ENCODE measurements at regions not wholly inside any gene's neighbourhood (a gene's known extent, or its start where the extent isn't known, plus 50 kb on each side); places are given as distances from the start of the nearest gene placed in this dataset.

GRCh38 chr9:79912318-79913070, 340.7 kb downstream of the TLE4 start:
- FAIRE-seq (no peak), DNase-seq (no peak)
- H3K27me3 ChIP-seq (ENCODE audit: control insufficient read depth in 3 of 3, insufficient read depth in 3 of 3, low read length in 3 of 3): no peaks in the 10 kb centered on the region
- no peak overlapping the region for H3K27ac ChIP-seq (ENCODE audit: low read depth in 1 of 3, low read length in 2 of 3)
- WGBS, 3 donors: 28 to 55% (median 31%) methylated on average over 2 of the region's 2 CpGs
- H3K36me3 ChIP-seq (ENCODE audit: control insufficient read depth in 3 of 3, insufficient read depth in 2 of 3, low read depth in 1 of 3, low read length in 3 of 3): no peaks in the 10 kb centered on the region
- no peaks in the 10 kb centered on the region for H3K4me1 ChIP-seq (ENCODE audit: control insufficient read depth in 3 of 3, insufficient read depth in 2 of 3, low read depth in 1 of 3, low read length in 2 of 3)
- H3K4me3 ChIP-seq (ENCODE audit: low read depth in 1 of 3, low read length in 3 of 3): no peak overlapping the region
- no peaks in the 10 kb centered on the region for H3K9me3 ChIP-seq (ENCODE audit: control insufficient read depth in 2 of 2, insufficient read depth in 1 of 2, low read depth in 1 of 2, low read length in 1 of 2)

GRCh38 chr9:79911724-79912123, 340.0 kb downstream of the TLE4 start:
- Histone ChIP-seq H3K4me3 (ENCODE audit: low read depth in 1 of 3, low read length in 3 of 3) (no peak overlapping the region), H3K27me3 (ENCODE audit: control insufficient read depth in 3 of 3, insufficient read depth in 3 of 3, low read length in 3 of 3) (no peaks in the 10 kb centered on the region), H3K4me1 (ENCODE audit: control insufficient read depth in 3 of 3, insufficient read depth in 2 of 3, low read depth in 1 of 3, low read length in 2 of 3) (no peaks in the 10 kb centered on the region), H3K36me3 (ENCODE audit: control insufficient read depth in 3 of 3, insufficient read depth in 2 of 3, low read depth in 1 of 3, low read length in 3 of 3) (no peaks in the 10 kb centered on the region), H3K27ac (ENCODE audit: low read depth in 1 of 3, low read length in 2 of 3) (no peak overlapping the region), H3K9me3 (ENCODE audit: control insufficient read depth in 2 of 2, insufficient read depth in 1 of 2, low read depth in 1 of 2, low read length in 1 of 2) (no peaks in the 10 kb centered on the region)
- no peak for FAIRE-seq
- WGBS, 3 donors: 93 to 95% (median 93%) methylated on average over 19 of the region's 19 CpGs
- no peak for DNase-seq

GRCh38 chr9:79902825-79903600, 331.2 kb downstream of the TLE4 start:
- Histone ChIP-seq H3K36me3 (ENCODE audit: control insufficient read depth in 3 of 3, insufficient read depth in 2 of 3, low read depth in 1 of 3, low read length in 3 of 3) (no peaks in the 10 kb centered on the region), H3K9me3 (ENCODE audit: control insufficient read depth in 2 of 2, insufficient read depth in 1 of 2, low read depth in 1 of 2, low read length in 1 of 2) (no peaks in the 10 kb centered on the region), H3K4me1 (ENCODE audit: control insufficient read depth in 3 of 3, insufficient read depth in 2 of 3, low read depth in 1 of 3, low read length in 2 of 3) (no peaks in the 10 kb centered on the region), H3K4me3 (ENCODE audit: low read depth in 1 of 3, low read length in 3 of 3) (no peak overlapping the region), H3K27me3 (ENCODE audit: control insufficient read depth in 3 of 3, insufficient read depth in 3 of 3, low read length in 3 of 3) (no peaks in the 10 kb centered on the region), H3K27ac (ENCODE audit: low read depth in 1 of 3, low read length in 2 of 3) (no peak overlapping the region)
- WGBS, 3 donors: 82 to 87% (median 85%) methylated on average over 7 of the region's 7 CpGs
- DNase-seq (no peak), FAIRE-seq (no peak)

- no peaks in the 10 kb centered on the region for H3K27me3 ChIP-seq (ENCODE audit: control insufficient read depth in 3 of 3, insufficient read depth in 3 of 3, low read length in 3 of 3)
- no peak for DNase-seq
- no peak overlapping the region for H3K4me3 ChIP-seq (ENCODE audit: low read depth in 1 of 3, low read length in 3 of 3)
- no peak for FAIRE-seq
- H3K27ac ChIP-seq (ENCODE audit: low read depth in 1 of 3, low read length in 2 of 3): no peak overlapping the region
- H3K4me1 ChIP-seq (ENCODE audit: control insufficient read depth in 3 of 3, insufficient read depth in 2 of 3, low read depth in 1 of 3, low read length in 2 of 3): no peaks in the 10 kb centered on the region
- H3K36me3 ChIP-seq (ENCODE audit: control insufficient read depth in 3 of 3, insufficient read depth in 2 of 3, low read depth in 1 of 3, low read length in 3 of 3): no peaks in the 10 kb centered on the region
- WGBS, 3 donors: 25 to 72% (median 50%) methylated on average over 1 of the region's 1 CpG
- no peaks in the 10 kb centered on the region for H3K9me3 ChIP-seq (ENCODE audit: control insufficient read depth in 2 of 2, insufficient read depth in 1 of 2, low read depth in 1 of 2, low read length in 1 of 2)
These were observed 329.0 kb downstream of the TLE4 start for GRCh38 chr9:79900754-79901153.

- Histone ChIP-seq H3K27ac (ENCODE audit: low read depth in 1 of 3, low read length in 2 of 3) (no peak overlapping the region), H3K27me3 (ENCODE audit: control insufficient read depth in 3 of 3, insufficient read depth in 3 of 3, low read length in 3 of 3) (no peaks in the 10 kb centered on the region), H3K9me3 (ENCODE audit: control insufficient read depth in 2 of 2, insufficient read depth in 1 of 2, low read depth in 1 of 2, low read length in 1 of 2) (no peaks in the 10 kb centered on the region), H3K36me3 (ENCODE audit: control insufficient read depth in 3 of 3, insufficient read depth in 2 of 3, low read depth in 1 of 3, low read length in 3 of 3) (no peaks in the 10 kb centered on the region), H3K4me3 (ENCODE audit: low read depth in 1 of 3, low read length in 3 of 3) (no peak overlapping the region), H3K4me1 (ENCODE audit: control insufficient read depth in 3 of 3, insufficient read depth in 2 of 3, low read depth in 1 of 3, low read length in 2 of 3) (no peaks in the 10 kb centered on the region)
- DNase-seq: no peak
- no peak for FAIRE-seq
- 78 to 79% (median 78%) methylated on average over 6 of the region's 6 CpGs for WGBS, 3 donors
These were observed 324.7 kb downstream of the TLE4 start for GRCh38 chr9:79896390-79896980.

GRCh38 chr9:79895232-79895631, 323.5 kb downstream of the TLE4 start:
- Histone ChIP-seq H3K4me1 (ENCODE audit: control insufficient read depth in 3 of 3, insufficient read depth in 2 of 3, low read depth in 1 of 3, low read length in 2 of 3) (no peaks in the 10 kb centered on the region), H3K9me3 (ENCODE audit: control insufficient read depth in 2 of 2, insufficient read depth in 1 of 2, low read depth in 1 of 2, low read length in 1 of 2) (no peaks in the 10 kb centered on the region), H3K27ac (ENCODE audit: low read depth in 1 of 3, low read length in 2 of 3) (no peak overlapping the region), H3K36me3 (ENCODE audit: control insufficient read depth in 3 of 3, insufficient read depth in 2 of 3, low read depth in 1 of 3, low read length in 3 of 3) (no peaks in the 10 kb centered on the region), H3K4me3 (ENCODE audit: low read depth in 1 of 3, low read length in 3 of 3) (no peak overlapping the region), H3K27me3 (ENCODE audit: control insufficient read depth in 3 of 3, insufficient read depth in 3 of 3, low read length in 3 of 3) (no peaks in the 10 kb centered on the region)
- FAIRE-seq: no peak
- WGBS, 3 donors: 40 to 68% (median 51%) methylated on average over 6 of the region's 6 CpGs
- no peak for DNase-seq

- Histone ChIP-seq H3K27me3 (ENCODE audit: control insufficient read depth in 3 of 3, insufficient read depth in 3 of 3, low read length in 3 of 3) (no peaks in the 10 kb centered on the region), H3K9me3 (ENCODE audit: control insufficient read depth in 2 of 2, insufficient read depth in 1 of 2, low read depth in 1 of 2, low read length in 1 of 2) (no peaks in the 10 kb centered on the region), H3K4me1 (ENCODE audit: control insufficient read depth in 3 of 3, insufficient read depth in 2 of 3, low read depth in 1 of 3, low read length in 2 of 3) (no peaks in the 10 kb centered on the region), H3K36me3 (ENCODE audit: control insufficient read depth in 3 of 3, insufficient read depth in 2 of 3, low read depth in 1 of 3, low read length in 3 of 3) (no peaks in the 10 kb centered on the region), H3K27ac (ENCODE audit: low read depth in 1 of 3, low read length in 2 of 3) (no peak overlapping the region), H3K4me3 (ENCODE audit: low read depth in 1 of 3, low read length in 3 of 3) (no peak overlapping the region)
- FAIRE-seq: no peak
- no peak for DNase-seq
These were observed 317.6 kb downstream of the TLE4 start for GRCh38 chr9:79889369-79889768.

GRCh38 chr9:79885093-79885857, 313.5 kb downstream of the TLE4 start:
- no peaks in the 10 kb centered on the region for H3K27me3 ChIP-seq (ENCODE audit: control insufficient read depth in 3 of 3, insufficient read depth in 3 of 3, low read length in 3 of 3)
- H3K9me3 ChIP-seq (ENCODE audit: control insufficient read depth in 2 of 2, insufficient read depth in 1 of 2, low read depth in 1 of 2, low read length in 1 of 2): no peaks in the 10 kb centered on the region
- H3K4me1 ChIP-seq (ENCODE audit: control insufficient read depth in 3 of 3, insufficient read depth in 2 of 3, low read depth in 1 of 3, low read length in 2 of 3): no peaks in the 10 kb centered on the region
- FAIRE-seq (no peak), DNase-seq (no peak)
- H3K27ac ChIP-seq (ENCODE audit: low read depth in 1 of 3, low read length in 2 of 3): no peak overlapping the region
- no peaks in the 10 kb centered on the region for H3K36me3 ChIP-seq (ENCODE audit: control insufficient read depth in 3 of 3, insufficient read depth in 2 of 3, low read depth in 1 of 3, low read length in 3 of 3)
- no peak overlapping the region for H3K4me3 ChIP-seq (ENCODE audit: low read depth in 1 of 3, low read length in 3 of 3)
- 90 to 94% (median 92%) methylated on average over 6 of the region's 6 CpGs for WGBS, 3 donors
